GM23338 (cell line): ENCODE measurements at regions not wholly inside any gene's neighbourhood (a gene's known extent, or its start where the extent isn't known, plus 50 kb on each side); places are given as distances from the start of the nearest gene placed in this dataset.

ENCODE experiments used
- ATAC-seq: fragments of 200-7000 bp; cut with Tn5 transposase; 3 replicates; pipeline ENCODE4 v1.9.1; 2020
- DNase-seq: peaks from one replicate; pipeline ENCODE4 v3.0.0-alpha.2; 2015; ENCODE audit warnings: low spot score
- H2AFZ ChIP-seq: fragments of 200-600 bp; sonication (generic); 2 replicates; pipeline ENCODE4 v1.8.0; 2016; ENCODE audit warnings: antibody characterized with exemption, mild to moderate bottlenecking, moderate library complexity
- H3F3A ChIP-seq: fragments of 200-600 bp; sonication (generic); replicated peaks from 2 replicates; pipeline ENCODE4 v1.8.0; 2017; ENCODE audit warnings: antibody characterized with exemption, mixed run types, low read depth
- H3K27ac ChIP-seq: fragments of 200-600 bp; sonication (generic); 2 replicates; pipeline ENCODE4 v1.6.1; 2016; ENCODE audit warnings: low read depth
- H3K27me3 ChIP-seq: fragments of 200-600 bp; sonication (generic); 2 replicates; pipeline ENCODE4 v1.8.0; 2016; ENCODE audit warnings: mild to moderate bottlenecking, mixed run types, moderate library complexity; ENCODE audit not compliant: insufficient read depth
- H3K36me3 ChIP-seq: fragments of 200-600 bp; sonication (generic); 2 replicates; pipeline ENCODE4 v1.8.0; 2016; ENCODE audit warnings: mild to moderate bottlenecking; ENCODE audit not compliant: insufficient read depth
- H3K4me1 ChIP-seq: fragments of 200-600 bp; sonication (generic); 2 replicates; pipeline ENCODE4 v1.8.0; 2016; ENCODE audit warnings: mild to moderate bottlenecking, moderate library complexity; ENCODE audit not compliant: insufficient read depth
- H3K4me2 ChIP-seq: fragments of 200-600 bp; sonication (generic); 2 replicates; pipeline ENCODE4 v1.7.1; 2017; ENCODE audit warnings: mixed run types
- H3K4me3 ChIP-seq: fragments of 200-600 bp; sonication (generic); 2 replicates; pipeline ENCODE4 v1.6.1; 2016; ENCODE audit warnings: mixed run types
- H3K79me2 ChIP-seq: fragments of 200-600 bp; sonication (generic); replicated peaks from 2 replicates; pipeline ENCODE4 v1.8.0; 2017; ENCODE audit warnings: mild to moderate bottlenecking; ENCODE audit not compliant: insufficient read depth
- H3K9me2 ChIP-seq: fragments of 200-600 bp; sonication (generic); 2 replicates; pipeline ENCODE4 v1.8.0; 2017; ENCODE audit not compliant: insufficient read depth
- H4K20me1 ChIP-seq: fragments of 200-600 bp; sonication (generic); replicated peaks from 2 replicates; pipeline ENCODE4 v1.8.0; 2017; ENCODE audit warnings: mild to moderate bottlenecking; ENCODE audit not compliant: insufficient read depth
- H3K27ac Mint-ChIP-seq: 2 replicates; pipeline ENCODE4 v1.8.0; 2020; ENCODE audit warnings: inconsistent platforms, mild to moderate bottlenecking, moderate library complexity, mixed read lengths
- H3K27me3 Mint-ChIP-seq: 3 replicates; pipeline ENCODE4 v1.8.0; 2022; ENCODE audit warnings: low read depth, mild to moderate bottlenecking, moderate library complexity, mixed read lengths, inconsistent platforms; ENCODE audit not compliant: insufficient read depth, poor library complexity
- H3K36me3 Mint-ChIP-seq: 3 replicates; pipeline ENCODE4 v1.8.0; 2021; ENCODE audit warnings: low read depth, mild to moderate bottlenecking, inconsistent platforms, moderate library complexity, mixed read lengths
- H3K4me1 Mint-ChIP-seq: 3 replicates; pipeline ENCODE4 v1.8.0; 2020; ENCODE audit warnings: mild to moderate bottlenecking, inconsistent platforms, mixed read lengths
- H3K4me3 Mint-ChIP-seq: 3 replicates; pipeline ENCODE4 v1.8.0; 2021; ENCODE audit warnings: moderate library complexity, mild to moderate bottlenecking, inconsistent platforms, mixed read lengths
- H3K9me3 Mint-ChIP-seq: 3 replicates; pipeline ENCODE4 v1.8.0; 2020; ENCODE audit warnings: moderate library complexity, mild to moderate bottlenecking, inconsistent platforms, mixed read lengths
- CREB1 ChIP-seq: fragments of 250-450 bp; sonication (Bioruptor Pico); IDR thresholded peaks from 2 replicates; pipeline ENCODE4 v1.5.0; 2020; ENCODE audit warnings: low read depth, mild to moderate bottlenecking, moderate library complexity
- JUNB ChIP-seq: IDR thresholded peaks from one replicate; pipeline ENCODE4 v1.6.1; 2016; ENCODE audit warnings: antibody characterized with exemption; ENCODE audit not compliant: unreplicated experiment
- NANOG ChIP-seq: IDR thresholded peaks from 2 replicates; pipeline ENCODE4 v1.6.1; 2016; ENCODE audit warnings: antibody characterized with exemption, borderline replicate concordance
- ZNF114 ChIP-seq: fragments of 250-450 bp; sonication (Bioruptor Pico); IDR thresholded peaks from 2 replicates; pipeline ENCODE4 v1.5.0; 2020; ENCODE audit warnings: mild to moderate bottlenecking, moderate library complexity
- ZNF331 ChIP-seq: fragments of 250-450 bp; sonication (Bioruptor Pico); IDR thresholded peaks from 2 replicates; pipeline ENCODE4 v1.5.0; 2020; ENCODE audit warnings: low read depth, mild to moderate bottlenecking, moderate library complexity
- TF ChIP-seq, protein P1 (sequence below): IDR thresholded peaks from one replicate; pipeline ENCODE4 v1.6.1; 2018; ENCODE audit warnings: antibody characterized with exemption; ENCODE audit not compliant: unreplicated experiment
- TF ChIP-seq, protein P2 (sequence below), 2 experiments: fragments of 200-600 bp in 1 of 2; sonication (generic) in 1 of 2; conservative IDR thresholded peaks; 2 replicates each; pipeline versions ENCODE4 v1.5.1 to v1.6.1; 2016 to 2017; ENCODE audit warnings: antibody characterized with exemption in 2 of 2, low read depth in 2 of 2, mild to moderate bottlenecking in 2 of 2, moderate library complexity in 1 of 2
- TF ChIP-seq, protein P3 (sequence below): fragments of 250-450 bp; sonication (Bioruptor Pico); IDR thresholded peaks from 2 replicates; pipeline ENCODE4 v1.5.0; 2020; ENCODE audit warnings: mild to moderate bottlenecking, moderate library complexity

DNA sequence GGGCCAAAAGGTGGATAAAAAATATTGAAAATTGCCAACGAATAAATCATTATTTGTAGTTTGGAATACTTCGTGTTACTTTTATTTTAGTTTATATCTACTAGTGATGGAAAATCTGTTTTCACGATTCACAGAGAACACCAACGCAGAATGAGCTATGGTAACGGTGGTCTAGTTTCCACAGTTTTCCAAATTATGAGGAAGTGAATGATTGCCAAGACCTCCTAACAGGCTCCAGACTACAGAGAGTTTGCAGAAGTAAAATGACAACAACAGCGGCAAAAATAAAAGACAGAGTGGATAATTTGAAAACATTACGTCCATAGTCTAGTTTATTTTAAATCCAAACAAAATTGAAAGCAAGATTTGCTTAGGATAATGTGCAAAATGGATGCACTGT lies 57.0 kb upstream of the AIG1 start:
- H3K27ac ChIP-seq, result no peak overlapping the region
- no peaks in the 10 kb centered on the region for H3K79me2 ChIP-seq
- H4K20me1 ChIP-seq, result no peaks in the 10 kb centered on the region
- Mint-ChIP-seq H3K4me1 (no peaks in the 10 kb centered on the region), H3K36me3 (peaks cover 7% of the 10 kb centered on the region; the same call in 2 of the 3 replicates), H3K4me3 (no peak overlapping the region), H3K27ac (no peak overlapping the region), H3K9me3 (peaks cover 7% of the 10 kb centered on the region), H3K27me3 (no peaks in the 10 kb centered on the region)
- no peak overlapping the region for H3K4me3 ChIP-seq
- H3K36me3 ChIP-seq, result no peaks in the 10 kb centered on the region
- no peak overlapping the region for H2AFZ ChIP-seq
- TF ChIP-seq NANOG, result no peak
- TF ChIP-seq, protein P1, sequence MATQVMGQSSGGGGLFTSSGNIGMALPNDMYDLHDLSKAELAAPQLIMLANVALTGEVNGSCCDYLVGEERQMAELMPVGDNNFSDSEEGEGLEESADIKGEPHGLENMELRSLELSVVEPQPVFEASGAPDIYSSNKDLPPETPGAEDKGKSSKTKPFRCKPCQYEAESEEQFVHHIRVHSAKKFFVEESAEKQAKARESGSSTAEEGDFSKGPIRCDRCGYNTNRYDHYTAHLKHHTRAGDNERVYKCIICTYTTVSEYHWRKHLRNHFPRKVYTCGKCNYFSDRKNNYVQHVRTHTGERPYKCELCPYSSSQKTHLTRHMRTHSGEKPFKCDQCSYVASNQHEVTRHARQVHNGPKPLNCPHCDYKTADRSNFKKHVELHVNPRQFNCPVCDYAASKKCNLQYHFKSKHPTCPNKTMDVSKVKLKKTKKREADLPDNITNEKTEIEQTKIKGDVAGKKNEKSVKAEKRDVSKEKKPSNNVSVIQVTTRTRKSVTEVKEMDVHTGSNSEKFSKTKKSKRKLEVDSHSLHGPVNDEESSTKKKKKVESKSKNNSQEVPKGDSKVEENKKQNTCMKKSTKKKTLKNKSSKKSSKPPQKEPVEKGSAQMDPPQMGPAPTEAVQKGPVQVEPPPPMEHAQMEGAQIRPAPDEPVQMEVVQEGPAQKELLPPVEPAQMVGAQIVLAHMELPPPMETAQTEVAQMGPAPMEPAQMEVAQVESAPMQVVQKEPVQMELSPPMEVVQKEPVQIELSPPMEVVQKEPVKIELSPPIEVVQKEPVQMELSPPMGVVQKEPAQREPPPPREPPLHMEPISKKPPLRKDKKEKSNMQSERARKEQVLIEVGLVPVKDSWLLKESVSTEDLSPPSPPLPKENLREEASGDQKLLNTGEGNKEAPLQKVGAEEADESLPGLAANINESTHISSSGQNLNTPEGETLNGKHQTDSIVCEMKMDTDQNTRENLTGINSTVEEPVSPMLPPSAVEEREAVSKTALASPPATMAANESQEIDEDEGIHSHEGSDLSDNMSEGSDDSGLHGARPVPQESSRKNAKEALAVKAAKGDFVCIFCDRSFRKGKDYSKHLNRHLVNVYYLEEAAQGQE, result no peak
- TF ChIP-seq, protein P2, sequence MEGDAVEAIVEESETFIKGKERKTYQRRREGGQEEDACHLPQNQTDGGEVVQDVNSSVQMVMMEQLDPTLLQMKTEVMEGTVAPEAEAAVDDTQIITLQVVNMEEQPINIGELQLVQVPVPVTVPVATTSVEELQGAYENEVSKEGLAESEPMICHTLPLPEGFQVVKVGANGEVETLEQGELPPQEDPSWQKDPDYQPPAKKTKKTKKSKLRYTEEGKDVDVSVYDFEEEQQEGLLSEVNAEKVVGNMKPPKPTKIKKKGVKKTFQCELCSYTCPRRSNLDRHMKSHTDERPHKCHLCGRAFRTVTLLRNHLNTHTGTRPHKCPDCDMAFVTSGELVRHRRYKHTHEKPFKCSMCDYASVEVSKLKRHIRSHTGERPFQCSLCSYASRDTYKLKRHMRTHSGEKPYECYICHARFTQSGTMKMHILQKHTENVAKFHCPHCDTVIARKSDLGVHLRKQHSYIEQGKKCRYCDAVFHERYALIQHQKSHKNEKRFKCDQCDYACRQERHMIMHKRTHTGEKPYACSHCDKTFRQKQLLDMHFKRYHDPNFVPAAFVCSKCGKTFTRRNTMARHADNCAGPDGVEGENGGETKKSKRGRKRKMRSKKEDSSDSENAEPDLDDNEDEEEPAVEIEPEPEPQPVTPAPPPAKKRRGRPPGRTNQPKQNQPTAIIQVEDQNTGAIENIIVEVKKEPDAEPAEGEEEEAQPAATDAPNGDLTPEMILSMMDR (conservative IDR thresholded peaks at IDR 0.05; ENCODE audit: low read depth in 2 of 2), result no peak
- no peak for TF ChIP-seq JUNB
- no peak for TF ChIP-seq CREB1
- DNase-seq, result no peak
- H3K4me1 ChIP-seq, result no peaks in the 10 kb centered on the region
- no peak overlapping the region for H3K4me2 ChIP-seq
- no peaks in the 10 kb centered on the region for H3K9me2 ChIP-seq
- ATAC-seq, result no peak
- H3K27me3 ChIP-seq, result no peaks in the 10 kb centered on the region
- no peaks in the 10 kb centered on the region for H3F3A ChIP-seq

DNA sequence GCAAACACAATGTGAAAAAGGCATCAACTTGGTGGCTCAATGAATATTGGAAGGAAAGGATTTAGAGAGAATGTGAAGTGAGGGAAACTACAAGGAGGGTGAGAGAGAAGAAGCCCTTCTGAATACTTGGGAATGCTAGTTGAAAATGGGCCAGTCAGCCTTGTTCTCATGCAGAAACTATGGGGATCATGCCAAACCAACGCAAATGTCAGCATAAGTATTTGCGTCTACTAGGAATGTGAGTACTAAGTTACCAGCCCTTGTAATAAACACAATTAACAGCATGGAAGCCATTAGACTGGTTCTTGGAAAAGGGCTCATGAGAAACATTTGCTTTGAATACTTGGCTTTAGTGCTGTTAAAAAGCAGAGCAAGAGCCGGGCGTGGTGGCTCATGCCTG lies 54.9 kb upstream of the AIG1 start:
- H3K27ac ChIP-seq, result no peak overlapping the region
- no peaks in the 10 kb centered on the region for H4K20me1 ChIP-seq
- Mint-ChIP-seq H3K27ac (no peak overlapping the region), H3K4me3 (no peak overlapping the region), H3K27me3 (no peaks in the 10 kb centered on the region), H3K9me3 (no peaks in the 10 kb centered on the region), H3K4me1 (no peaks in the 10 kb centered on the region), H3K36me3 (no peaks in the 10 kb centered on the region)
- TF ChIP-seq JUNB (no peak), ZNF331 (CRISPR knock-in tag) (no peak), ZNF114 (CRISPR knock-in tag) (no peak)
- TF ChIP-seq, protein P3, sequence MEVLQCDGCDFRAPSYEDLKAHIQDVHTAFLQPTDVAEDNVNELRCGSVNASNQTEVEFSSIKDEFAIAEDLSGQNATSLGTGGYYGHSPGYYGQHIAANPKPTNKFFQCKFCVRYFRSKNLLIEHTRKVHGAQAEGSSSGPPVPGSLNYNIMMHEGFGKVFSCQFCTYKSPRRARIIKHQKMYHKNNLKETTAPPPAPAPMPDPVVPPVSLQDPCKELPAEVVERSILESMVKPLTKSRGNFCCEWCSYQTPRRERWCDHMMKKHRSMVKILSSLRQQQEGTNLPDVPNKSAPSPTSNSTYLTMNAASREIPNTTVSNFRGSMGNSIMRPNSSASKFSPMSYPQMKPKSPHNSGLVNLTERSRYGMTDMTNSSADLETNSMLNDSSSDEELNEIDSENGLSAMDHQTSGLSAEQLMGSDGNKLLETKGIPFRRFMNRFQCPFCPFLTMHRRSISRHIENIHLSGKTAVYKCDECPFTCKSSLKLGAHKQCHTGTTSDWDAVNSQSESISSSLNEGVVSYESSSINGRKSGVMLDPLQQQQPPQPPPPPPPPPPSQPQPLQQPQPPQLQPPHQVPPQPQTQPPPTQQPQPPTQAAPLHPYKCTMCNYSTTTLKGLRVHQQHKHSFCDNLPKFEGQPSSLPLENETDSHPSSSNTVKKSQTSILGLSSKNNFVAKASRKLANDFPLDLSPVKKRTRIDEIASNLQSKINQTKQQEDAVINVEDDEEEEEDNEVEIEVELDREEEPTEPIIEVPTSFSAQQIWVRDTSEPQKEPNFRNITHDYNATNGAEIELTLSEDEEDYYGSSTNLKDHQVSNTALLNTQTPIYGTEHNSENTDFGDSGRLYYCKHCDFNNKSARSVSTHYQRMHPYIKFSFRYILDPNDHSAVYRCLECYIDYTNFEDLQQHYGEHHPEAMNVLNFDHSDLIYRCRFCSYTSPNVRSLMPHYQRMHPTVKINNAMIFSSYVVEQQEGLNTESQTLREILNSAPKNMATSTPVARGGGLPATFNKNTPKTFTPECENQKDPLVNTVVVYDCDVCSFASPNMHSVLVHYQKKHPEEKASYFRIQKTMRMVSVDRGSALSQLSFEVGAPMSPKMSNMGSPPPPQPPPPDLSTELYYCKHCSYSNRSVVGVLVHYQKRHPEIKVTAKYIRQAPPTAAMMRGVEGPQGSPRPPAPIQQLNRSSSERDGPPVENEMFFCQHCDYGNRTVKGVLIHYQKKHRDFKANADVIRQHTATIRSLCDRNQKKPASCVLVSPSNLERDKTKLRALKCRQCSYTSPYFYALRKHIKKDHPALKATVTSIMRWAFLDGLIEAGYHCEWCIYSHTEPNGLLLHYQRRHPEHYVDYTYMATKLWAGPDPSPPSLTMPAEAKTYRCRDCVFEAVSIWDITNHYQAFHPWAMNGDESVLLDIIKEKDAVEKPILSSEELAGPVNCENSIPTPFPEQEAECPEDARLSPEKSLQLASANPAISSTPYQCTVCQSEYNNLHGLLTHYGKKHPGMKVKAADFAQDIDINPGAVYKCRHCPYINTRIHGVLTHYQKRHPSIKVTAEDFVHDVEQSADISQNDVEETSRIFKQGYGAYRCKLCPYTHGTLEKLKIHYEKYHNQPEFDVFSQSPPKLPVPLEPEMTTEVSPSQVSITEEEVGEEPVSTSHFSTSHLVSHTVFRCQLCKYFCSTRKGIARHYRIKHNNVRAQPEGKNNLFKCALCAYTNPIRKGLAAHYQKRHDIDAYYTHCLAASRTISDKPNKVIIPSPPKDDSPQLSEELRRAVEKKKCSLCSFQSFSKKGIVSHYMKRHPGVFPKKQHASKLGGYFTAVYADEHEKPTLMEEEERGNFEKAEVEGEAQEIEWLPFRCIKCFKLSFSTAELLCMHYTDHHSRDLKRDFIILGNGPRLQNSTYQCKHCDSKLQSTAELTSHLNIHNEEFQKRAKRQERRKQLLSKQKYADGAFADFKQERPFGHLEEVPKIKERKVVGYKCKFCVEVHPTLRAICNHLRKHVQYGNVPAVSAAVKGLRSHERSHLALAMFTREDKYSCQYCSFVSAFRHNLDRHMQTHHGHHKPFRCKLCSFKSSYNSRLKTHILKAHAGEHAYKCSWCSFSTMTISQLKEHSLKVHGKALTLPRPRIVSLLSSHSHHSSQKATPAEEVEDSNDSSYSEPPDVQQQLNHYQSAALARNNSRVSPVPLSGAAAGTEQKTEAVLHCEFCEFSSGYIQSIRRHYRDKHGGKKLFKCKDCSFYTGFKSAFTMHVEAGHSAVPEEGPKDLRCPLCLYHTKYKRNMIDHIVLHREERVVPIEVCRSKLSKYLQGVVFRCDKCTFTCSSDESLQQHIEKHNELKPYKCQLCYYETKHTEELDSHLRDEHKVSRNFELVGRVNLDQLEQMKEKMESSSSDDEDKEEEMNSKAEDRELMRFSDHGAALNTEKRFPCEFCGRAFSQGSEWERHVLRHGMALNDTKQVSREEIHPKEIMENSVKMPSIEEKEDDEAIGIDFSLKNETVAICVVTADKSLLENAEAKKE (CRISPR knock-in tag), result no peak
- no peaks in the 10 kb centered on the region for H3K79me2 ChIP-seq
- H3K4me1 ChIP-seq, result no peaks in the 10 kb centered on the region
- DNase-seq (no peak), ATAC-seq (no peak)
- H3K4me2 ChIP-seq, result no peak overlapping the region
- H3K9me2 ChIP-seq, result no peaks in the 10 kb centered on the region
- no peak overlapping the region for H3K4me3 ChIP-seq
- H2AFZ ChIP-seq, result peak overlapping the region; percentile 56; the same call in 1 of the 2 replicates
- H3K36me3 ChIP-seq, result no peaks in the 10 kb centered on the region
- H3K27me3 ChIP-seq, result no peaks in the 10 kb centered on the region
- H3F3A ChIP-seq, result no peaks in the 10 kb centered on the region
